ENCODE measurements at regions not wholly inside any gene's neighbourhood (a gene's known extent, or its start where the extent isn't known, plus 50 kb on each side); places are given as distances from the start of the nearest gene placed in this dataset.

GRCh38 chr5:160960592-160960991 lies 108.6 kb upstream of the ATP10B start:
- no peaks in the 10 kb centered on the region for H3K27me3 ChIP-seq (replicated peaks in 1 of 7)
- WGBS, 5 donors, result 76 to 88% (median 80%) methylated on average over 2 of the region's 2 CpGs
- H3K27ac ChIP-seq, result no peak overlapping the region
- TF ChIP-seq CTCF (IDR thresholded peaks at IDR 0.05 in 8 of 11, conservative IDR thresholded peaks at IDR 0.05 in 3 of 11), result no peak
- TF ChIP-seq POLR2AphosphoS5 (IDR thresholded peaks at IDR 0.05), result no peak
- TF ChIP-seq POLR2A (IDR thresholded peaks at IDR 0.05), result no peak
- no peaks in the 10 kb centered on the region for H3K9me3 ChIP-seq
- no peaks in the 10 kb centered on the region for H3K4me1 ChIP-seq
- no peak overlapping the region for H3K4me3 ChIP-seq
- intact Hi-C loops (cut with DNase I; ENCODE audit: low total_unique reads), result no loop called here
- no peak for DNase-seq
- H3K36me3 ChIP-seq, result no peaks in the 10 kb centered on the region

GRCh38 chr5:160959804-160960203 lies 107.8 kb upstream of the ATP10B start:
- no peaks in the 10 kb centered on the region for H3K9me3 ChIP-seq
- H3K27ac ChIP-seq, result no peak overlapping the region
- intact Hi-C loops (cut with DNase I; ENCODE audit: low total_unique reads), result no loop called here
- no peaks in the 10 kb centered on the region for H3K4me1 ChIP-seq
- TF ChIP-seq POLR2A (IDR thresholded peaks at IDR 0.05) (no peak), POLR2AphosphoS5 (IDR thresholded peaks at IDR 0.05) (no peak), CTCF (IDR thresholded peaks at IDR 0.05 in 8 of 11, conservative IDR thresholded peaks at IDR 0.05 in 3 of 11) (no peak)
- no peak overlapping the region for H3K4me3 ChIP-seq
- H3K36me3 ChIP-seq, result no peaks in the 10 kb centered on the region
- H3K27me3 ChIP-seq (replicated peaks in 1 of 7), result no peaks in the 10 kb centered on the region
- DNase-seq, result no peak
- WGBS, 5 donors, result 43 to 71% (median 57%) methylated on average over 2 of the region's 2 CpGs

GRCh38 chr5:160957312-160957861 lies 105.4 kb upstream of the ATP10B start:
- WGBS, 5 donors, result 48 to 82% (median 64%) methylated on average over 1 of the region's 1 CpG
- intact Hi-C loops (cut with DNase I; ENCODE audit: low total_unique reads), result no loop called here
- H3K36me3 ChIP-seq, result no peaks in the 10 kb centered on the region
- H3K27ac ChIP-seq, result no peak overlapping the region
- H3K9me3 ChIP-seq, result no peaks in the 10 kb centered on the region
- no peak overlapping the region for H3K4me3 ChIP-seq
- H3K27me3 ChIP-seq (replicated peaks in 1 of 7), result no peaks in the 10 kb centered on the region
- DNase-seq, result no peak
- TF ChIP-seq CTCF (IDR thresholded peaks at IDR 0.05 in 8 of 11, conservative IDR thresholded peaks at IDR 0.05 in 3 of 11) (no peak), POLR2A (IDR thresholded peaks at IDR 0.05) (no peak), POLR2AphosphoS5 (IDR thresholded peaks at IDR 0.05) (no peak)
- no peaks in the 10 kb centered on the region for H3K4me1 ChIP-seq

- H3K4me1 ChIP-seq, result no peaks in the 10 kb centered on the region
- intact Hi-C loops (cut with DNase I; ENCODE audit: low total_unique reads), result no loop called here
- TF ChIP-seq POLR2AphosphoS5 (IDR thresholded peaks at IDR 0.05) (no peak), POLR2A (IDR thresholded peaks at IDR 0.05) (no peak), CTCF (IDR thresholded peaks at IDR 0.05 in 8 of 11, conservative IDR thresholded peaks at IDR 0.05 in 3 of 11) (no peak)
- H3K27me3 ChIP-seq (replicated peaks in 1 of 7), result no peaks in the 10 kb centered on the region
- no peak overlapping the region for H3K4me3 ChIP-seq
- H3K27ac ChIP-seq, result no peak overlapping the region
- DNase-seq, result no peak
- WGBS, 5 donors, result 68 to 80% (median 72%) methylated on average over 1 of the region's 1 CpG
- H3K9me3 ChIP-seq, result no peaks in the 10 kb centered on the region
- no peaks in the 10 kb centered on the region for H3K36me3 ChIP-seq
Observed at GRCh38 chr5:160956051-160956450, 104.0 kb upstream of the ATP10B start.

All from spleen (tissue), 11 donors.